IMR-90 (cell line): ENCODE measurements at regions not wholly inside any gene's neighbourhood (a gene's known extent, or its start where the extent isn't known, plus 50 kb on each side); places are given as distances from the start of the nearest gene placed in this dataset.

Experiments
- ATAC-seq: fragments of 200-7000 bp; cut with Tn5 transposase; 2 replicates; pipeline ENCODE4 v1.9.1; 2020; ENCODE audit warnings: low read depth, mild to moderate bottlenecking, moderate library complexity
- BruUV-seq: library from RNA; stranded (reverse); fragments of 400-500 nt; replicated peaks from 2 replicates; lab custom pipeline; 2021; lab: Mats Ljungman, UMichigan
- CTCF ChIA-PET: fragments of 300-600 bp; formaldehyde crosslinking; extraction: SDS; loops from one replicate; lab custom pipeline; 2021; ENCODE audit warnings: antibody characterized with exemption; lab: Yijun Ruan, JAX
- POLR2A ChIA-PET: fragments of 300-600 bp; sonication (Branson Sonifier 250); formaldehyde crosslinking; loops from one replicate; lab custom pipeline; 2022; ENCODE audit warnings: antibody characterized with exemption; ENCODE audit not compliant: unreplicated experiment; lab: Charles Lee
- DNase-seq: peaks from one replicate; pipeline ENCODE4 v3.0.0; 2013
- H2AFZ ChIP-seq: replicated peaks from 2 replicates; pipeline ENCODE3; 2013; ENCODE audit warnings: low read length, mild to moderate bottlenecking; ENCODE audit not compliant: poor library complexity
- H2AK5ac ChIP-seq: 2 replicates; pipeline ENCODE4 v1.6.1; 2013; ENCODE audit warnings: low read depth, low read length, inconsistent platforms
- H2AK9ac ChIP-seq: replicated peaks from 2 replicates; pipeline ENCODE3; 2013; ENCODE audit warnings: mild to moderate bottlenecking, low read depth, low read length, moderate library complexity; ENCODE audit not compliant: poor library complexity
- H2BK120ac ChIP-seq: 2 replicates; pipeline ENCODE4 v1.6.1; 2013; ENCODE audit warnings: low read depth, low read length, inconsistent platforms
- H2BK15ac ChIP-seq: 3 replicates; pipeline ENCODE4 v1.6.1; 2013; ENCODE audit warnings: low read depth, low read length, inconsistent platforms
- H2BK20ac ChIP-seq: 2 replicates; pipeline ENCODE4 v1.6.1; 2013; ENCODE audit warnings: low read depth, mild to moderate bottlenecking, inconsistent platforms, low read length, moderate library complexity
- H2BK5ac ChIP-seq: 2 replicates; pipeline ENCODE4 v1.6.1; 2013; ENCODE audit warnings: mild to moderate bottlenecking, low read depth, low read length, inconsistent platforms; ENCODE audit not compliant: poor library complexity, severe bottlenecking
- H3K14ac ChIP-seq: replicated peaks from 2 replicates; pipeline ENCODE4 v1.6.1; 2013; ENCODE audit warnings: low read depth, low read length, inconsistent platforms
- H3K18ac ChIP-seq: 2 replicates; pipeline ENCODE4 v1.6.1; 2013; ENCODE audit warnings: low read depth, low read length, control low read depth
- H3K23ac ChIP-seq: 2 replicates; pipeline ENCODE4 v1.6.1; 2013; ENCODE audit warnings: low read depth, low read length, inconsistent platforms
- H3K27ac ChIP-seq: 2 replicates; pipeline ENCODE4 v1.5.1; 2013; ENCODE audit warnings: mild to moderate bottlenecking, control low read depth, low read length; ENCODE audit not compliant: insufficient read depth
- H3K27me3 ChIP-seq: 2 replicates; pipeline ENCODE4 v1.6.1; 2013; ENCODE audit warnings: low read length; ENCODE audit not compliant: control insufficient read depth, insufficient read depth
- H3K36me3 ChIP-seq: 2 replicates; pipeline ENCODE4 v1.6.1; 2013; ENCODE audit warnings: low read length, mixed read lengths; ENCODE audit not compliant: control insufficient read depth, insufficient read depth
- H3K4ac ChIP-seq: 2 replicates; pipeline ENCODE4 v1.6.1; 2013; ENCODE audit warnings: low read depth, low read length, inconsistent platforms
- H3K4me1 ChIP-seq: 2 replicates; pipeline ENCODE4 v1.6.1; 2013; ENCODE audit warnings: low read length, mixed read lengths; ENCODE audit not compliant: control insufficient read depth, insufficient read depth
- H3K4me2 ChIP-seq: 2 replicates; pipeline ENCODE4 v1.6.1; 2013; ENCODE audit warnings: low read depth, mild to moderate bottlenecking, control low read depth, low read length, moderate library complexity
- H3K4me3 ChIP-seq: 2 replicates; pipeline ENCODE4 v1.5.1; 2013; ENCODE audit warnings: low read depth, mild to moderate bottlenecking, control low read depth, low read length, moderate library complexity; ENCODE audit not compliant: insufficient read depth
- H3K56ac ChIP-seq: 2 replicates; pipeline ENCODE4 v1.6.1; 2013; ENCODE audit warnings: low read length, inconsistent platforms; ENCODE audit not compliant: insufficient read depth; ENCODE audit errors: extremely low read depth
- H3K79me1 ChIP-seq, 2 experiments: 2 replicates each; pipeline ENCODE4 v1.6.1; 2013; ENCODE audit warnings: low read length in 2 of 2, inconsistent platforms in 1 of 2, low read depth in 1 of 2
- H3K9ac ChIP-seq: 2 replicates; pipeline ENCODE4 v1.6.1; 2013; ENCODE audit warnings: low read depth, low read length, control low read depth
- H3K9me1 ChIP-seq: 2 replicates; pipeline ENCODE4 v1.6.1; 2013; ENCODE audit warnings: low read length, inconsistent platforms; ENCODE audit not compliant: insufficient read depth
- H3K9me3 ChIP-seq: 2 replicates; pipeline ENCODE4 v1.6.1; 2013; ENCODE audit warnings: low read length; ENCODE audit not compliant: control insufficient read depth, insufficient read depth
- H4K20me1 ChIP-seq: 2 replicates; pipeline ENCODE4 v1.6.1; 2013; ENCODE audit warnings: low read length, inconsistent platforms; ENCODE audit not compliant: insufficient read depth
- H4K5ac ChIP-seq: 2 replicates; pipeline ENCODE4 v1.6.1; 2013; ENCODE audit warnings: mild to moderate bottlenecking, low read depth, low read length, control low read depth
- H4K8ac ChIP-seq, 2 experiments: 2 replicates each; pipeline ENCODE4 v1.6.1; 2013; ENCODE audit warnings: low read depth in 2 of 2, low read length in 2 of 2, control low read depth in 1 of 2, inconsistent platforms in 1 of 2
- H4K91ac ChIP-seq: 2 replicates; pipeline ENCODE4 v1.6.1; 2013; ENCODE audit warnings: low read depth, low read length, inconsistent platforms; ENCODE audit not compliant: insufficient read depth
- BHLHE40 ChIP-seq: fragments of 150-350 bp; IDR thresholded peaks from 2 replicates; pipeline ENCODE4 v1.6.1; 2016; ENCODE audit warnings: mild to moderate bottlenecking, low read depth, low read length
- CEBPB ChIP-seq: IDR thresholded peaks from 2 replicates; pipeline ENCODE4 v1.6.1; 2012; ENCODE audit warnings: low read depth, low read length, improper control_type of control experiment
- CHD1 ChIP-seq: IDR thresholded peaks from 2 replicates; pipeline ENCODE4 v1.6.1; 2012; ENCODE audit warnings: low read depth, low read length, improper control_type of control experiment
- FOS ChIP-seq: fragments of 150-350 bp; IDR thresholded peaks from 2 replicates; pipeline ENCODE4 v1.6.1; 2016; ENCODE audit warnings: low read depth, low read length
- MAFK ChIP-seq: IDR thresholded peaks from 2 replicates; pipeline ENCODE4 v1.6.1; 2012; ENCODE audit warnings: low read depth, low read length, improper control_type of control experiment
- MAZ ChIP-seq: IDR thresholded peaks from 2 replicates; pipeline ENCODE4 v1.6.1; 2012; ENCODE audit warnings: low read depth, mild to moderate bottlenecking, low read length, improper control_type of control experiment, moderate library complexity, borderline replicate concordance
- MXI1 ChIP-seq: IDR thresholded peaks from 2 replicates; pipeline ENCODE4 v1.6.1; 2012; ENCODE audit warnings: low read depth, mild to moderate bottlenecking, low read length, moderate library complexity, borderline replicate concordance
- POLR2A ChIP-seq: IDR thresholded peaks from 2 replicates; pipeline ENCODE4 v1.6.1; 2012; ENCODE audit warnings: mild to moderate bottlenecking, low read depth, low read length
- RAD21 ChIP-seq: IDR thresholded peaks from 2 replicates; pipeline ENCODE4 v1.6.1; 2012; ENCODE audit warnings: low read length, improper control_type of control experiment
- RFX5 ChIP-seq: IDR thresholded peaks from 2 replicates; pipeline ENCODE4 v1.8.0; 2012; ENCODE audit warnings: low read depth, mild to moderate bottlenecking, low read length, moderate library complexity
- SMC3 ChIP-seq: fragments of 150-350 bp; IDR thresholded peaks from 2 replicates; pipeline ENCODE4 v1.6.1; 2016; ENCODE audit warnings: low read depth, mild to moderate bottlenecking, antibody characterized with exemption, low read length, moderate library complexity
- WGBS, 2 experiments: methylation state at CpG; one replicate each; pipeline versions ENCODE4 v1.1.5 to v1.1.7; 2013; ENCODE audit warnings: missing lambda C conversion rate in 2 of 2; ENCODE audit not compliant: insufficient read length in 1 of 2; ENCODE audit errors: extremely low coverage in 2 of 2; 5-methylcytosine and 5-hydroxymethylcytosine counted together
- dilution Hi-C: fragments of 300-500 bp; cut with HindIII; formaldehyde crosslinking; loops from one replicate; pipeline ENCODE4 v1.14.3; 2018; ENCODE audit warnings: low sequenced_read_pairs; ENCODE audit not compliant: unreplicated experiment
- in situ Hi-C: fragments of 300-500 bp; cut with MboI; formaldehyde crosslinking; loops from 3 replicates; pipeline ENCODE4 v1.14.3; 2019; ENCODE audit warnings: low sequenced_read_pairs, inconsistent platforms, mixed read lengths
- intact Hi-C: fragments of 100-400 bp; cut with micrococcal nuclease; formaldehyde crosslinking; loops from 2 replicates; pipeline ENCODE4 v1.10.0; 2022
- TF ChIP-seq, protein P1 (sequence below): fragments of 150-350 bp; IDR thresholded peaks from 2 replicates; pipeline ENCODE4 v1.6.1; 2017; ENCODE audit warnings: mild to moderate bottlenecking, antibody characterized with exemption, low read length, low read depth
- TF ChIP-seq, protein P2 (sequence below): fragments of 150-350 bp; IDR thresholded peaks from 2 replicates; pipeline ENCODE4 v1.6.1; 2016; ENCODE audit warnings: low read depth, mild to moderate bottlenecking, low read length, moderate library complexity, borderline replicate concordance

DNA sequence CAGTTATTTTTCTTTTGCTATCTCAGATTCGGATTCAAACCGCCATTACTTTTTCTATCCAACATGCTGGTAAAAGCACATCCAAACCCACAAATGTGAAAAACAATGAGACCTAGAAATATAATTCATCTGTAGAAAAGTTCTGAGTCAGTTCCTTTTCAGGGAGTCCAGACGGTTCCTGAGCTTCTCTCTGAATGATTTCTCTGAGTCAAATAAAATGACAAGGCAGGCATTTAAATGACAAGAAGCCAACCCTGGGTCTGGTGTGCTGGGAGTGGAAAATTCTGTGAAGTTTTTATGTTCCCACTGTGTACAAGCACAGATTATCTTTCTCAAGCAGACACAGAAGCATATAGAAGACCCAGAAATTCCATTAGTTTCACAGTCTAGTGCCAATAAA is 96.3 kb upstream of the ANKRD1 start:
- Histone ChIP-seq H3K4me2 (no peak overlapping the region), H3K4ac (no peak overlapping the region), H3K9ac (no peak overlapping the region), H3K27me3 (no peaks in the 10 kb centered on the region; the same call in 1 of the 2 replicates), H4K5ac (no peak overlapping the region), H2AK5ac (no peak overlapping the region), H4K20me1 (no peaks in the 10 kb centered on the region), H3K27ac (no peak overlapping the region), H2BK15ac (no peak overlapping the region), H3K4me1 (no peaks in the 10 kb centered on the region), H4K91ac (no peak overlapping the region), H2BK120ac (no peak overlapping the region), H3K79me1 (no peaks in the 10 kb centered on the region), H3K23ac (no peak overlapping the region), H3K4me3 (no peak overlapping the region), H3K14ac (no peak overlapping the region), H2AK9ac (no peak overlapping the region), H2BK20ac (no peak overlapping the region), H3K18ac (no peak overlapping the region), H3K56ac (no peak overlapping the region), H3K9me3 (peaks cover under 1% of the 10 kb centered on the region; the same call in 1 of the 2 replicates), H4K8ac (no peak overlapping the region), H2AFZ (no peak overlapping the region), H3K9me1 (no peaks in the 10 kb centered on the region), H3K36me3 (no peaks in the 10 kb centered on the region), H2BK5ac (no peak overlapping the region)
- TF ChIP-seq MAFK (no peak), RFX5 (no peak), RAD21 (no peak), MAZ (no peak), BHLHE40 (no peak), CEBPB (no peak), CHD1 (no peak), FOS (no peak), MXI1 (no peak), SMC3 (no peak), POLR2A (no peak)
- TF ChIP-seq, protein P1, sequence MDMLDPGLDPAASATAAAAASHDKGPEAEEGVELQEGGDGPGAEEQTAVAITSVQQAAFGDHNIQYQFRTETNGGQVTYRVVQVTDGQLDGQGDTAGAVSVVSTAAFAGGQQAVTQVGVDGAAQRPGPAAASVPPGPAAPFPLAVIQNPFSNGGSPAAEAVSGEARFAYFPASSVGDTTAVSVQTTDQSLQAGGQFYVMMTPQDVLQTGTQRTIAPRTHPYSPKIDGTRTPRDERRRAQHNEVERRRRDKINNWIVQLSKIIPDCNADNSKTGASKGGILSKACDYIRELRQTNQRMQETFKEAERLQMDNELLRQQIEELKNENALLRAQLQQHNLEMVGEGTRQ = no peak
- TF ChIP-seq, protein P2, sequence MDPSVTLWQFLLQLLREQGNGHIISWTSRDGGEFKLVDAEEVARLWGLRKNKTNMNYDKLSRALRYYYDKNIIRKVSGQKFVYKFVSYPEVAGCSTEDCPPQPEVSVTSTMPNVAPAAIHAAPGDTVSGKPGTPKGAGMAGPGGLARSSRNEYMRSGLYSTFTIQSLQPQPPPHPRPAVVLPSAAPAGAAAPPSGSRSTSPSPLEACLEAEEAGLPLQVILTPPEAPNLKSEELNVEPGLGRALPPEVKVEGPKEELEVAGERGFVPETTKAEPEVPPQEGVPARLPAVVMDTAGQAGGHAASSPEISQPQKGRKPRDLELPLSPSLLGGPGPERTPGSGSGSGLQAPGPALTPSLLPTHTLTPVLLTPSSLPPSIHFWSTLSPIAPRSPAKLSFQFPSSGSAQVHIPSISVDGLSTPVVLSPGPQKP = no peak
- in situ Hi-C loops (no loop called here), dilution Hi-C loops (no loop called here), intact Hi-C loops (no loop called here)
- POLR2A ChIA-PET = interaction anchor here (0.6 kb wide), 2 partner anchors 105 to 165 kb away, joined by 3 to 5 read pairs; no protein-coding TSS in a partner anchor
- CTCF ChIA-PET = interaction anchor here (1.8 kb wide), 1 partner anchor 11 kb away, joined by 9 read pairs; no protein-coding TSS in a partner anchor
- DNase-seq (no peak), ATAC-seq (no peak)
- BruUV-seq = no TSS peak
- WGBS, 2 experiments = no CpG with 5 or more reads among the region's 3 CpGs
